IMR-90 (cell line): ENCODE measurements at regions not wholly inside any gene's neighbourhood (a gene's known extent, or its start where the extent isn't known, plus 50 kb on each side); places are given as distances from the start of the nearest gene placed in this dataset.

Experiments used
- ATAC-seq: fragments of 200-7000 bp; cut with Tn5 transposase; 2 replicates; pipeline ENCODE4 v1.9.1; 2020; ENCODE audit warnings: low read depth, mild to moderate bottlenecking, moderate library complexity
- BruUV-seq: library from RNA; stranded (reverse); fragments of 400-500 nt; replicated peaks from 2 replicates; lab custom pipeline; 2021; lab: Mats Ljungman, UMichigan
- CTCF ChIA-PET: fragments of 300-600 bp; formaldehyde crosslinking; extraction: SDS; loops from one replicate; lab custom pipeline; 2021; ENCODE audit warnings: antibody characterized with exemption; lab: Yijun Ruan, JAX
- POLR2A ChIA-PET: fragments of 300-600 bp; sonication (Branson Sonifier 250); formaldehyde crosslinking; loops from one replicate; lab custom pipeline; 2022; ENCODE audit warnings: antibody characterized with exemption; ENCODE audit not compliant: unreplicated experiment; lab: Charles Lee
- DNase-seq: peaks from one replicate; pipeline ENCODE4 v3.0.0; 2013
- H2AFZ ChIP-seq: replicated peaks from 2 replicates; pipeline ENCODE3; 2013; ENCODE audit warnings: low read length, mild to moderate bottlenecking; ENCODE audit not compliant: poor library complexity
- H2AK5ac ChIP-seq: 2 replicates; pipeline ENCODE4 v1.6.1; 2013; ENCODE audit warnings: low read depth, low read length, inconsistent platforms
- H2AK9ac ChIP-seq: replicated peaks from 2 replicates; pipeline ENCODE3; 2013; ENCODE audit warnings: mild to moderate bottlenecking, low read depth, low read length, moderate library complexity; ENCODE audit not compliant: poor library complexity
- H2BK120ac ChIP-seq: 2 replicates; pipeline ENCODE4 v1.6.1; 2013; ENCODE audit warnings: low read depth, low read length, inconsistent platforms
- H2BK15ac ChIP-seq: 3 replicates; pipeline ENCODE4 v1.6.1; 2013; ENCODE audit warnings: low read depth, low read length, inconsistent platforms
- H2BK20ac ChIP-seq: 2 replicates; pipeline ENCODE4 v1.6.1; 2013; ENCODE audit warnings: low read depth, mild to moderate bottlenecking, inconsistent platforms, low read length, moderate library complexity
- H2BK5ac ChIP-seq: 2 replicates; pipeline ENCODE4 v1.6.1; 2013; ENCODE audit warnings: mild to moderate bottlenecking, low read depth, low read length, inconsistent platforms; ENCODE audit not compliant: poor library complexity, severe bottlenecking
- H3K14ac ChIP-seq: replicated peaks from 2 replicates; pipeline ENCODE4 v1.6.1; 2013; ENCODE audit warnings: low read depth, low read length, inconsistent platforms
- H3K18ac ChIP-seq: 2 replicates; pipeline ENCODE4 v1.6.1; 2013; ENCODE audit warnings: low read depth, low read length, control low read depth
- H3K23ac ChIP-seq: 2 replicates; pipeline ENCODE4 v1.6.1; 2013; ENCODE audit warnings: low read depth, low read length, inconsistent platforms
- H3K27ac ChIP-seq: 2 replicates; pipeline ENCODE4 v1.5.1; 2013; ENCODE audit warnings: mild to moderate bottlenecking, control low read depth, low read length; ENCODE audit not compliant: insufficient read depth
- H3K27me3 ChIP-seq: 2 replicates; pipeline ENCODE4 v1.6.1; 2013; ENCODE audit warnings: low read length; ENCODE audit not compliant: control insufficient read depth, insufficient read depth
- H3K36me3 ChIP-seq: 2 replicates; pipeline ENCODE4 v1.6.1; 2013; ENCODE audit warnings: low read length, mixed read lengths; ENCODE audit not compliant: control insufficient read depth, insufficient read depth
- H3K4ac ChIP-seq: 2 replicates; pipeline ENCODE4 v1.6.1; 2013; ENCODE audit warnings: low read depth, low read length, inconsistent platforms
- H3K4me1 ChIP-seq: 2 replicates; pipeline ENCODE4 v1.6.1; 2013; ENCODE audit warnings: low read length, mixed read lengths; ENCODE audit not compliant: control insufficient read depth, insufficient read depth
- H3K4me2 ChIP-seq: 2 replicates; pipeline ENCODE4 v1.6.1; 2013; ENCODE audit warnings: low read depth, mild to moderate bottlenecking, control low read depth, low read length, moderate library complexity
- H3K4me3 ChIP-seq: 2 replicates; pipeline ENCODE4 v1.5.1; 2013; ENCODE audit warnings: low read depth, mild to moderate bottlenecking, control low read depth, low read length, moderate library complexity; ENCODE audit not compliant: insufficient read depth
- H3K56ac ChIP-seq: 2 replicates; pipeline ENCODE4 v1.6.1; 2013; ENCODE audit warnings: low read length, inconsistent platforms; ENCODE audit not compliant: insufficient read depth; ENCODE audit errors: extremely low read depth
- H3K79me1 ChIP-seq, 2 experiments: 2 replicates each; pipeline ENCODE4 v1.6.1; 2013; ENCODE audit warnings: low read length in 2 of 2, inconsistent platforms in 1 of 2, low read depth in 1 of 2
- H3K9ac ChIP-seq: 2 replicates; pipeline ENCODE4 v1.6.1; 2013; ENCODE audit warnings: low read depth, low read length, control low read depth
- H3K9me1 ChIP-seq: 2 replicates; pipeline ENCODE4 v1.6.1; 2013; ENCODE audit warnings: low read length, inconsistent platforms; ENCODE audit not compliant: insufficient read depth
- H3K9me3 ChIP-seq: 2 replicates; pipeline ENCODE4 v1.6.1; 2013; ENCODE audit warnings: low read length; ENCODE audit not compliant: control insufficient read depth, insufficient read depth
- H4K20me1 ChIP-seq: 2 replicates; pipeline ENCODE4 v1.6.1; 2013; ENCODE audit warnings: low read length, inconsistent platforms; ENCODE audit not compliant: insufficient read depth
- H4K5ac ChIP-seq: 2 replicates; pipeline ENCODE4 v1.6.1; 2013; ENCODE audit warnings: mild to moderate bottlenecking, low read depth, low read length, control low read depth
- H4K8ac ChIP-seq, 2 experiments: 2 replicates each; pipeline ENCODE4 v1.6.1; 2013; ENCODE audit warnings: low read depth in 2 of 2, low read length in 2 of 2, control low read depth in 1 of 2, inconsistent platforms in 1 of 2
- H4K91ac ChIP-seq: 2 replicates; pipeline ENCODE4 v1.6.1; 2013; ENCODE audit warnings: low read depth, low read length, inconsistent platforms; ENCODE audit not compliant: insufficient read depth
- BHLHE40 ChIP-seq: fragments of 150-350 bp; IDR thresholded peaks from 2 replicates; pipeline ENCODE4 v1.6.1; 2016; ENCODE audit warnings: mild to moderate bottlenecking, low read depth, low read length
- CEBPB ChIP-seq: IDR thresholded peaks from 2 replicates; pipeline ENCODE4 v1.6.1; 2012; ENCODE audit warnings: low read depth, low read length, improper control_type of control experiment
- CHD1 ChIP-seq: IDR thresholded peaks from 2 replicates; pipeline ENCODE4 v1.6.1; 2012; ENCODE audit warnings: low read depth, low read length, improper control_type of control experiment
- CTCF ChIP-seq: conservative IDR thresholded peaks from 2 replicates; pipeline ENCODE4 v1.5.1; 2012; ENCODE audit warnings: mild to moderate bottlenecking, low read depth, low read length, improper control_type of control experiment
- FOS ChIP-seq: fragments of 150-350 bp; IDR thresholded peaks from 2 replicates; pipeline ENCODE4 v1.6.1; 2016; ENCODE audit warnings: low read depth, low read length
- MAFK ChIP-seq: IDR thresholded peaks from 2 replicates; pipeline ENCODE4 v1.6.1; 2012; ENCODE audit warnings: low read depth, low read length, improper control_type of control experiment
- MAZ ChIP-seq: IDR thresholded peaks from 2 replicates; pipeline ENCODE4 v1.6.1; 2012; ENCODE audit warnings: low read depth, mild to moderate bottlenecking, low read length, improper control_type of control experiment, moderate library complexity, borderline replicate concordance
- MXI1 ChIP-seq: IDR thresholded peaks from 2 replicates; pipeline ENCODE4 v1.6.1; 2012; ENCODE audit warnings: low read depth, mild to moderate bottlenecking, low read length, moderate library complexity, borderline replicate concordance
- NFE2L2 ChIP-seq: fragments of 150-350 bp; IDR thresholded peaks from 2 replicates; pipeline ENCODE4 v1.6.1; 2016; ENCODE audit warnings: low read depth, mild to moderate bottlenecking, low read length
- POLR2A ChIP-seq: IDR thresholded peaks from 2 replicates; pipeline ENCODE4 v1.6.1; 2012; ENCODE audit warnings: mild to moderate bottlenecking, low read depth, low read length
- RAD21 ChIP-seq: IDR thresholded peaks from 2 replicates; pipeline ENCODE4 v1.6.1; 2012; ENCODE audit warnings: low read length, improper control_type of control experiment
- RFX5 ChIP-seq: IDR thresholded peaks from 2 replicates; pipeline ENCODE4 v1.8.0; 2012; ENCODE audit warnings: low read depth, mild to moderate bottlenecking, low read length, moderate library complexity
- SMC3 ChIP-seq: fragments of 150-350 bp; IDR thresholded peaks from 2 replicates; pipeline ENCODE4 v1.6.1; 2016; ENCODE audit warnings: low read depth, mild to moderate bottlenecking, antibody characterized with exemption, low read length, moderate library complexity
- USF2 ChIP-seq: fragments of 150-350 bp; IDR thresholded peaks from 2 replicates; pipeline ENCODE4 v1.6.1; 2017; ENCODE audit warnings: mild to moderate bottlenecking, antibody characterized with exemption, low read length, low read depth
- WGBS, 2 experiments: methylation state at CpG; one replicate each; pipeline versions ENCODE4 v1.1.5 to v1.1.7; 2013; ENCODE audit warnings: missing lambda C conversion rate in 2 of 2; ENCODE audit not compliant: insufficient read length in 1 of 2; ENCODE audit errors: extremely low coverage in 2 of 2; 5-methylcytosine and 5-hydroxymethylcytosine counted together
- dilution Hi-C: fragments of 300-500 bp; cut with HindIII; formaldehyde crosslinking; loops from one replicate; pipeline ENCODE4 v1.14.3; 2018; ENCODE audit warnings: low sequenced_read_pairs; ENCODE audit not compliant: unreplicated experiment
- in situ Hi-C: fragments of 300-500 bp; cut with MboI; formaldehyde crosslinking; loops from 3 replicates; pipeline ENCODE4 v1.14.3; 2019; ENCODE audit warnings: low sequenced_read_pairs, inconsistent platforms, mixed read lengths
- intact Hi-C: fragments of 100-400 bp; cut with micrococcal nuclease; formaldehyde crosslinking; loops from 2 replicates; pipeline ENCODE4 v1.10.0; 2022

- Histone ChIP-seq H3K27ac (no peak overlapping the region), H3K27me3 (no peaks in the 10 kb centered on the region), H3K4me3 (no peak overlapping the region), H3K9me3 (peaks cover 1% of the 10 kb centered on the region; the same call in 1 of the 2 replicates), H4K5ac (no peak overlapping the region), H4K8ac (no peak overlapping the region), H2BK120ac (no peak overlapping the region), H4K20me1 (no peaks in the 10 kb centered on the region), H3K18ac (no peak overlapping the region), H3K14ac (no peak overlapping the region), H2AFZ (no peak overlapping the region), H2AK9ac (no peak overlapping the region), H4K91ac (no peak overlapping the region), H2BK20ac (no peak overlapping the region), H3K79me1 (no peaks in the 10 kb centered on the region), H3K23ac (no peak overlapping the region), H3K9me1 (no peaks in the 10 kb centered on the region), H3K56ac (no peak overlapping the region), H2BK5ac (no peak overlapping the region), H3K4me2 (no peak overlapping the region), H3K36me3 (no peaks in the 10 kb centered on the region), H3K4ac (no peak overlapping the region), H3K4me1 (no peaks in the 10 kb centered on the region), H2AK5ac (no peak overlapping the region), H2BK15ac (no peak overlapping the region), H3K9ac (no peak overlapping the region)
- dilution Hi-C loops (no loop called here), in situ Hi-C loops (no loop called here), intact Hi-C loops (no loop called here)
- BruUV-seq, result no TSS peak
- ChIA-PET CTCF (no interaction called here), POLR2A (no interaction called here)
- ATAC-seq, result no peak
- whole genome bisulfite sequencing, 2 experiments, result no CpG with 5 or more reads among the region's 4 CpGs
- TF ChIP-seq RAD21 (no peak), MXI1 (no peak), CHD1 (no peak), MAZ (no peak), USF2 (no peak), CEBPB (no peak), POLR2A (no peak), NFE2L2 (no peak), FOS (no peak), BHLHE40 (no peak), SMC3 (no peak), MAFK (no peak), RFX5 (no peak), CTCF (no peak)
- DNase-seq, result no peak
Measured at GRCh38 chr2:122519821-122520611, 764.6 kb downstream of the TSN start.
